Cardiac muscle cell (in vitro differentiated cells and primary cell): ENCODE measurements at regions not wholly inside any gene's neighbourhood (a gene's known extent, or its start where the extent isn't known, plus 50 kb on each side); places are given as distances from the start of the nearest gene placed in this dataset.
"Not testable (repeated sequence)": the region's sequence is repeated elsewhere in the genome, so short reads cannot be mapped to it uniquely, and the experiment has no call there.

Source experiments
- DNase-seq, 2 donors: peaks; one replicate each; pipeline versions ENCODE4 v3.0.0 to v3.0.0-alpha.2; 2010 to 2017; ENCODE audit warnings: low read depth in 1 of 2, low spot score in 1 of 2
- H3K27ac ChIP-seq: fragments of 200-600 bp; sonication (generic); 2 replicates; pipeline ENCODE4 v1.5.1; 2016
- H3K27me3 ChIP-seq: fragments of 200-600 bp; sonication (generic); 2 replicates; pipeline ENCODE4 v1.6.0; 2016; ENCODE audit warnings: control low read depth
- H3K36me3 ChIP-seq: fragments of 200-600 bp; sonication (generic); 2 replicates; pipeline ENCODE4 v1.5.1; 2016; ENCODE audit warnings: control low read depth
- H3K4me1 ChIP-seq: fragments of 200-600 bp; sonication (generic); 2 replicates; pipeline ENCODE4 v1.8.1; 2017; ENCODE audit warnings: low read depth, mild to moderate bottlenecking, mixed run types
- H3K4me3 ChIP-seq: fragments of 200-600 bp; sonication (generic); 2 replicates; pipeline ENCODE4 v1.5.1; 2016; ENCODE audit warnings: mild to moderate bottlenecking
- H3K9me3 ChIP-seq: fragments of 200-600 bp; sonication (generic); 2 replicates; pipeline ENCODE4 v1.5.1; 2017; ENCODE audit warnings: low read depth, mild to moderate bottlenecking, control low read depth
- TF ChIP-seq, protein P1 (sequence below): IDR thresholded peaks from 2 replicates; pipeline ENCODE4 v1.5.1; 2012; ENCODE audit warnings: low read depth, mild to moderate bottlenecking, low read length

DNA sequence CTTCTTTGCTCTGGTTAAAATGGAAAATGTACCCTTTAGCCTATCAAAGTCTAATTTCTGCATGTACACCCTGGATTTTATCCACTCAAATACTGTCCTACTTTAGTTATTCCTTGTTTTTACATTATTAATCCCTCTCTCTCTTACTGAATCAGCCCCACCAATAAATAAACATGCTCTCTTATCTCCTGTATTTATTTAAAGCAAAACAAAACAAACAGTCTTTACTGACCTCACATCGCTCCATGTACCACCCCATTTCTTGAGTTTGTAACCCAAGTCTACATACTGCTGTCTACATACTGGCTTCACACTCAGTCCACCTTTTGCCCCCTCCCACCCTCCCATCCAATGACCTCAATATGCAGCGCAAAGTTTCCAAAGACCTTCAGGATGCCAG, 113.3 kb upstream of the RORA start:
- Histone ChIP-seq H3K4me3 (no peak overlapping the region), H3K27me3 (peaks cover 3% of the 10 kb centered on the region), H3K27ac (no peak overlapping the region), H3K36me3 (no peaks in the 10 kb centered on the region), H3K4me1 (no peaks in the 10 kb centered on the region), H3K9me3 (no peaks in the 10 kb centered on the region)
- DNase-seq: no peak
- TF ChIP-seq, protein P1, sequence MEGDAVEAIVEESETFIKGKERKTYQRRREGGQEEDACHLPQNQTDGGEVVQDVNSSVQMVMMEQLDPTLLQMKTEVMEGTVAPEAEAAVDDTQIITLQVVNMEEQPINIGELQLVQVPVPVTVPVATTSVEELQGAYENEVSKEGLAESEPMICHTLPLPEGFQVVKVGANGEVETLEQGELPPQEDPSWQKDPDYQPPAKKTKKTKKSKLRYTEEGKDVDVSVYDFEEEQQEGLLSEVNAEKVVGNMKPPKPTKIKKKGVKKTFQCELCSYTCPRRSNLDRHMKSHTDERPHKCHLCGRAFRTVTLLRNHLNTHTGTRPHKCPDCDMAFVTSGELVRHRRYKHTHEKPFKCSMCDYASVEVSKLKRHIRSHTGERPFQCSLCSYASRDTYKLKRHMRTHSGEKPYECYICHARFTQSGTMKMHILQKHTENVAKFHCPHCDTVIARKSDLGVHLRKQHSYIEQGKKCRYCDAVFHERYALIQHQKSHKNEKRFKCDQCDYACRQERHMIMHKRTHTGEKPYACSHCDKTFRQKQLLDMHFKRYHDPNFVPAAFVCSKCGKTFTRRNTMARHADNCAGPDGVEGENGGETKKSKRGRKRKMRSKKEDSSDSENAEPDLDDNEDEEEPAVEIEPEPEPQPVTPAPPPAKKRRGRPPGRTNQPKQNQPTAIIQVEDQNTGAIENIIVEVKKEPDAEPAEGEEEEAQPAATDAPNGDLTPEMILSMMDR: no peak

DNA sequence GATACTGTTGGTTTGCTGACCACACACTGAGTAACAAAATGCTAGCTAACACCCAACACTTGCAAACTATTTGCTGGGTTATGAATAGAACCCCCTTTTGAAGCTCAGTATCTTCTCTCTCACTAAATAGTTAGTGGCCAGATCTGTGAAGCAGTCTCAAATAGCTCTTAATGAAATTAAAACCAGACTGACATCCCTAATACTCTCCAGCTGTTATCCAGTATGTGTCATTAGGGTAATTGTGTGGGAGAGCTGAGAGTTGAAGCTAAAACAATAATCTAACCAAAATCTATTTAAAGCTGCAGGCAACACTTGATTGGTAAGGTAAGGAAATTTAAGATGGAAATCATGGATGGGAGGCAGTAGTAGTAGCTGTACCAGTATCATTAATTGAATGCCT, 110.4 kb upstream of the RORA start:
- peaks cover 3% of the 10 kb centered on the region for H3K27me3 ChIP-seq
- no peaks in the 10 kb centered on the region for H3K9me3 ChIP-seq
- H3K36me3 ChIP-seq: no peaks in the 10 kb centered on the region
- TF ChIP-seq, protein P1: no peak
- H3K27ac ChIP-seq: no peak overlapping the region
- no peak overlapping the region for H3K4me3 ChIP-seq
- DNase-seq: no peak
- no peaks in the 10 kb centered on the region for H3K4me1 ChIP-seq

DNA sequence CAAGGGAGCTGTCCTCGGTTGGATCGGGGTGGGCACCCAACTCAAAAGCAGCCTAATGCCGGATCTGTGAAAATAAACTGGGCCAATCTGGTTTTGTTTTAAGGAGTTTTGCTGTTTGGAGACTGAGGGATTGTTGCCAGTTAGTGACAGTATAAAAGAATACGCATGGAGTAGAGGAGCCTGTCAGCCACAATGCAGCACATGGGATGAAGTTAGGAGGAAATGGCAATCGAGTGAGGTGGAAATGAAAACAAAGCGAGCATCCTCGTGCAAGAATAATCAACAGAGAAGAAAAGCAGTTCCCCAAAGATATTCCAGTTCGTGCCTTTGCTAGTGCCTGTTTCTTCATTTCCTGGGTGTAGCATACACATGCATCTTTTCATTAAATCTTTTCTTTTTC, 108.4 kb upstream of the RORA start:
- TF ChIP-seq, protein P1: no peak
- Histone ChIP-seq H3K27me3 (peaks cover 3% of the 10 kb centered on the region), H3K36me3 (no peaks in the 10 kb centered on the region), H3K9me3 (no peaks in the 10 kb centered on the region), H3K27ac (no peak overlapping the region), H3K4me1 (no peaks in the 10 kb centered on the region), H3K4me3 (no peak overlapping the region)
- no peak for DNase-seq

DNA sequence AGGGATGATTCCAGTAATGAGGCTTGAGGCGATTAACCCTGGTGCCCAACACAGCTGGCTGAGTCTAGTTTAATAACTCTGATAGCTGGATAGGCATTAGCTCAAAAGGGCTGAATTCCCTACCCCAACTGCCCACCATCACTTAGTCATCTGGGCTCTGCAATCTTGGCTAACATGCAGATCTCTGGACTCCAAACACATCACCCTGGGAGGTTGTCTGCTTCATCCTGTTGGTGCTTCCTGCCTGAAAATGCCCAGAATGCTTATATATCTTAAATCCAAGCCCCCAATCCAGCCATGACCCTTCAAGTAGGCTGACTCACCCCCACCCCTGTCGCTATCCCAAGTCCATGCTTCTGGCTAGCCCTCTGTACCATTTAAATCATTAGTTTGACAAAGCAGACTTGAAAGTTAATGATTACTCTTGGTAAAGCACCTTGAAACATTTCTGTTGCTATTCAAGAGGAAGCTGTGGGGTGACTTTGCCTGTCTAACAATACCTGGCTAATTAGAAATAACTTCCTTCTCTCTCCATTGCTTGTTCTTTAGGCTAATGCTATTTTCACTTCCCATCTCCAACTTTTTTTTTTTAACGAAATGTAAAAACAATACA, 107.0 kb upstream of the RORA start:
- no peaks in the 10 kb centered on the region for H3K9me3 ChIP-seq
- H3K4me1 ChIP-seq: no peaks in the 10 kb centered on the region
- no peaks in the 10 kb centered on the region for H3K36me3 ChIP-seq
- DNase-seq: no peak
- H3K27me3 ChIP-seq: peaks cover 3% of the 10 kb centered on the region
- no peak overlapping the region for H3K27ac ChIP-seq
- no peak overlapping the region for H3K4me3 ChIP-seq
- TF ChIP-seq, protein P1: no peak

DNA sequence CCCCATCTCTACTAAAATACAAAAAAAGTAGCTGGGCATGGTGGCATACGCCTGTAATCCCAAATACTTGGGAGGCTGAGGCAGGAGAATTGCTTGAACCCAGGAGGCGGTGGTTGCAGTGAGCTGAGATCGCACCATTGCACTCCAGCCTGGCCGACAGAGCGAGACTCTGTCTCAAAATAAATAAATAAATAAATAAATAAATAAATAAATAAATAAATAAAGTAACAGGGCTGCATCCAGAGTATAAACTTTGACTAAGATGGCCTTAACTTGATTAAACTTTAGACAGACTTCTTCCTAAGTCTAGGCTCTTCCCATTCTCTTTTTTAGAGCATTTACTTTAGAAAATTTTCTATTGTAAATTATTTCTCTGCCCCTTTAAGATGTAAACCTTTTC, 105.6 kb upstream of the RORA start:
- H3K4me3 ChIP-seq, H3K4me1 ChIP-seq, H3K36me3 ChIP-seq, H3K27ac ChIP-seq, DNase-seq, H3K9me3 ChIP-seq, H3K27me3 ChIP-seq: not testable (repeated sequence)

DNA sequence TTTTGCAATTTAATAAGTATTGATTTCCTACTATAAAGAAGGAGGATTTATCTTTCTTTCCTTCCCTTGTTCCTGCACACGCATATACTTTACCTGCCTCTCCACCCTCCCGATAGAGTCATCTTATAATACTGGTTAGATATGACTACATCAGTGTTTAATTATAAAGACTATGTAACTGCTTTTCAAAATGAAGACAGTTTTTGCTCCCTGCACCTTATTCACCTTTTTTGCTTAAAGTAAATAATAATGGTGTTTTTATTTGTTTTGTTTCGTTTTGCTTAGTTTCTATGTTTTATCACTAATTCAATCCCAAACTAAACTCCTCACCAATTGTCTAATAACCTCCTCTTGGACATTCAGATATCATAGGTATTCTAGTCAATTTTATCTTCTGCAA, 101.9 kb upstream of the RORA start:
- H3K9me3 ChIP-seq: no peaks in the 10 kb centered on the region

More for the DNA sequence above, 101.9 kb upstream of the RORA start:
- no peaks in the 10 kb centered on the region for H3K4me1 ChIP-seq
- no peak for DNase-seq
- H3K27ac ChIP-seq: no peak overlapping the region
- no peaks in the 10 kb centered on the region for H3K27me3 ChIP-seq
- H3K4me3 ChIP-seq: no peak overlapping the region
- TF ChIP-seq, protein P1: no peak
- no peaks in the 10 kb centered on the region for H3K36me3 ChIP-seq
